ENCODE measurements at regions not wholly inside any gene's neighbourhood (a gene's known extent, or its start where the extent isn't known, plus 50 kb on each side); places are given as distances from the start of the nearest gene placed in this dataset.

GRCh38 chr12:46960681-46961080, 118.7 kb upstream of the PCED1B start:
- CTCF ChIA-PET = no interaction called here
- no peaks in the 10 kb centered on the region for H3K36me3 ChIP-seq (ENCODE audit: insufficient read depth, low read length)
- Mint-ChIP-seq H3K9me3 (no peaks in the 10 kb centered on the region), H3K4me1 (ENCODE audit: low read depth) (no peaks in the 10 kb centered on the region), H3K4me3 (no peak overlapping the region), H3K27ac (no peak overlapping the region), H3K36me3 (ENCODE audit: low read depth) (no peaks in the 10 kb centered on the region), H3K27me3 (no peaks in the 10 kb centered on the region)
- intact Hi-C loops (cut with DNase I, micrococcal nuclease) = no loop called here
- no peak for ATAC-seq (ENCODE audit: poor library complexity)
- H3K4me3 ChIP-seq (ENCODE audit: low read length) = no peak overlapping the region
- H3K27ac ChIP-seq (ENCODE audit: low read depth in 1 of 2, low read length in 2 of 2) = no peak overlapping the region
- DNase-seq = no peak
- H3K27me3 ChIP-seq (ENCODE audit: control insufficient read depth in 1 of 2, insufficient read depth in 2 of 2, low read length in 2 of 2) = no peaks in the 10 kb centered on the region
- TF ChIP-seq CTCF (IDR thresholded peaks at IDR 0.05) = no peak
- H3K9me3 ChIP-seq (ENCODE audit: control insufficient read depth in 1 of 2, insufficient read depth in 1 of 2, low read length in 2 of 2) = no peaks in the 10 kb centered on the region
- H3K4me1 ChIP-seq (ENCODE audit: insufficient read depth, low read length) = no peaks in the 10 kb centered on the region
- POLR2A ChIA-PET = no interaction called here

- no peak for TF ChIP-seq CTCF (IDR thresholded peaks at IDR 0.05)
Measured at GRCh38 chr12:46963191-46963590, 116.2 kb upstream of the PCED1B start.

GRCh38 chr12:46963977-46964971, 115.1 kb upstream of the PCED1B start:
- DNase-seq = no peak
- intact Hi-C loops (cut with DNase I, micrococcal nuclease) = no loop called here
- H3K4me1 Mint-ChIP-seq (ENCODE audit: low read depth) = no peaks in the 10 kb centered on the region
- H3K9me3 ChIP-seq (ENCODE audit: control insufficient read depth in 1 of 2, insufficient read depth in 1 of 2, low read length in 2 of 2) = no peaks in the 10 kb centered on the region
- peaks cover 4% of the 10 kb centered on the region for H3K27me3 Mint-ChIP-seq
- H3K36me3 Mint-ChIP-seq (ENCODE audit: low read depth) = no peaks in the 10 kb centered on the region
- ChIA-PET POLR2A (no interaction called here), CTCF (no interaction called here)
- no peaks in the 10 kb centered on the region for H3K4me1 ChIP-seq (ENCODE audit: insufficient read depth, low read length)
- H3K9me3 Mint-ChIP-seq = no peaks in the 10 kb centered on the region
- no peak for ATAC-seq (ENCODE audit: poor library complexity)
- no peak for TF ChIP-seq CTCF (IDR thresholded peaks at IDR 0.05)
- no peak overlapping the region for H3K4me3 Mint-ChIP-seq
- no peak overlapping the region for H3K27ac ChIP-seq (ENCODE audit: low read depth in 1 of 2, low read length in 2 of 2)
- no peak overlapping the region for H3K27ac Mint-ChIP-seq
- H3K27me3 ChIP-seq (ENCODE audit: control insufficient read depth in 1 of 2, insufficient read depth in 2 of 2, low read length in 2 of 2) = peaks cover 0 to 3% of the 10 kb centered on the region in 2 experiments
- H3K4me3 ChIP-seq (ENCODE audit: low read length) = no peak overlapping the region
- H3K36me3 ChIP-seq (ENCODE audit: insufficient read depth, low read length) = no peaks in the 10 kb centered on the region

More at GRCh38 chr12:46963191-46963590, 116.2 kb upstream of the PCED1B start:
- Histone ChIP-seq H3K27me3 (ENCODE audit: control insufficient read depth in 1 of 2, insufficient read depth in 2 of 2, low read length in 2 of 2) (no peaks in the 10 kb centered on the region), H3K4me1 (ENCODE audit: insufficient read depth, low read length) (no peaks in the 10 kb centered on the region), H3K9me3 (ENCODE audit: control insufficient read depth in 1 of 2, insufficient read depth in 1 of 2, low read length in 2 of 2) (no peaks in the 10 kb centered on the region), H3K36me3 (ENCODE audit: insufficient read depth, low read length) (no peaks in the 10 kb centered on the region), H3K27ac (ENCODE audit: low read depth in 1 of 2, low read length in 2 of 2) (no peak overlapping the region), H3K4me3 (ENCODE audit: low read length) (no peak overlapping the region)
- Mint-ChIP-seq H3K4me3 (no peak overlapping the region), H3K27ac (no peak overlapping the region), H3K4me1 (ENCODE audit: low read depth) (no peaks in the 10 kb centered on the region), H3K9me3 (no peaks in the 10 kb centered on the region), H3K36me3 (ENCODE audit: low read depth) (no peaks in the 10 kb centered on the region), H3K27me3 (peaks cover 4% of the 10 kb centered on the region)
- POLR2A ChIA-PET = no interaction called here
- intact Hi-C loops (cut with DNase I, micrococcal nuclease) = no loop called here
- DNase-seq (no peak), ATAC-seq (ENCODE audit: poor library complexity) (no peak)
- CTCF ChIA-PET = no interaction called here

Measured in CD4-positive, alpha-beta T cell (primary cell).